LNCAP (cell line): ENCODE measurements at regions not wholly inside any gene's neighbourhood (a gene's known extent, or its start where the extent isn't known, plus 50 kb on each side); places are given as distances from the start of the nearest gene placed in this dataset.

Experiments
- CTCF ChIP-seq: fragments of 450-650 bp; IDR thresholded peaks from 2 replicates; pipeline ENCODE4 v1.5.1; 2017; ENCODE audit warnings: mild to moderate bottlenecking

- no peak for TF ChIP-seq CTCF
Observed at GRCh38 chr6:156413154-156413553, 364.0 kb upstream of the ARID1B start.

GRCh38 chr6:156410649-156411048, 366.5 kb upstream of the ARID1B start:
- TF ChIP-seq CTCF, result no peak; the same call in 1 of the 2 replicates

- no peak for TF ChIP-seq CTCF
Observed at GRCh38 chr6:156408655-156409054, 368.5 kb upstream of the ARID1B start.

GRCh38 chr6:156407334-156407733, 369.8 kb upstream of the ARID1B start:
- no peak for TF ChIP-seq CTCF

GRCh38 chr6:156406688-156407087, 370.5 kb upstream of the ARID1B start:
- no peak for TF ChIP-seq CTCF

GRCh38 chr6:156406099-156406498, 371.1 kb upstream of the ARID1B start:
- no peak for TF ChIP-seq CTCF

- TF ChIP-seq CTCF, result no peak
Observed at GRCh38 chr6:156402628-156403027, 374.6 kb upstream of the ARID1B start.

- no peak for TF ChIP-seq CTCF
Observed at GRCh38 chr6:156402227-156402626, 375.0 kb upstream of the ARID1B start.
